Natural killer cell (primary cell): ENCODE measurements at regions not wholly inside any gene's neighbourhood (a gene's known extent, or its start where the extent isn't known, plus 50 kb on each side); places are given as distances from the start of the nearest gene placed in this dataset.

Source experiments
- ATAC-seq, 3 donors: fragments of 150-1000 bp in 2 of 3; fragments of 200-7000 bp in 1 of 3; cut with Tn5 transposase; 1 replicate in 1 of 3; 2 replicates in 2 of 3; pipeline ENCODE4 v1.10.0; 2021; ENCODE audit warnings: mild to moderate bottlenecking in 2 of 3, moderate library complexity in 2 of 3
- DNase-seq, 2 donors: peaks; one replicate each; pipeline versions ENCODE4 v3.0.0 to v3.0.0-alpha.2; 2013 to 2021; ENCODE audit warnings: mixed read lengths in 1 of 2
- H3K27ac ChIP-seq: one replicate; pipeline ENCODE4 v1.5.1; 2013; ENCODE audit warnings: mild to moderate bottlenecking, low read length
- H3K27me3 ChIP-seq: one replicate; pipeline ENCODE4 v1.6.1; 2013; ENCODE audit warnings: low read length; ENCODE audit not compliant: control insufficient read depth, insufficient read depth
- H3K36me3 ChIP-seq: one replicate; pipeline ENCODE4 v1.6.1; 2013; ENCODE audit warnings: low read length; ENCODE audit not compliant: control insufficient read depth, insufficient read depth
- H3K4me1 ChIP-seq: one replicate; pipeline ENCODE4 v1.6.1; 2013; ENCODE audit warnings: low read length; ENCODE audit not compliant: control insufficient read depth, insufficient read depth
- H3K4me3 ChIP-seq: one replicate; pipeline ENCODE4 v1.5.1; 2013; ENCODE audit warnings: low read length
- H3K9me3 ChIP-seq: one replicate; pipeline ENCODE4 v1.6.1; 2013; ENCODE audit warnings: low read length; ENCODE audit not compliant: control insufficient read depth, insufficient read depth
- H3K27ac Mint-ChIP-seq, 2 donors: one replicate each; pipeline ENCODE4 v1.8.0; 2022; ENCODE audit warnings: mild to moderate bottlenecking in 2 of 2, mixed read lengths in 2 of 2, moderate library complexity in 1 of 2
- H3K27me3 Mint-ChIP-seq, 2 donors: one replicate each; pipeline ENCODE4 v1.8.0; 2022; ENCODE audit warnings: low read depth in 2 of 2, mixed read lengths in 2 of 2
- H3K36me3 Mint-ChIP-seq: one replicate; pipeline ENCODE4 v1.8.0; 2022; ENCODE audit warnings: mixed read lengths
- H3K4me1 Mint-ChIP-seq, 2 donors: one replicate each; pipeline ENCODE4 v1.8.0; 2022; ENCODE audit warnings: mixed read lengths in 2 of 2
- H3K4me3 Mint-ChIP-seq: one replicate; pipeline ENCODE4 v1.8.0; 2022; ENCODE audit warnings: mild to moderate bottlenecking, moderate library complexity, mixed read lengths
- H3K9me3 Mint-ChIP-seq, 2 donors: one replicate each; pipeline ENCODE4 v1.8.0; 2022; ENCODE audit warnings: mixed read lengths in 2 of 2
- CTCF ChIP-seq: fragments of 200-600 bp; IDR thresholded peaks from one replicate; pipeline ENCODE4 v1.8.0; 2022; ENCODE audit warnings: antibody characterized with exemption
- WGBS: methylation state at CpG from one replicate; pipeline ENCODE4 v1.1.7; 2013; ENCODE audit warnings: missing lambda C conversion rate; ENCODE audit not compliant: insufficient coverage; 5-methylcytosine and 5-hydroxymethylcytosine counted together
- intact Hi-C: fragments of 100-400 bp; cut with micrococcal nuclease; formaldehyde crosslinking; loops from one replicate; pipeline ENCODE4 v1.14.2; 2022

- no peak for TF ChIP-seq CTCF
- no peaks in the 10 kb centered on the region for H3K4me1 Mint-ChIP-seq
- peaks cover 3 to 6% of the 10 kb centered on the region in 2 donors for H3K27me3 Mint-ChIP-seq
- Histone ChIP-seq H3K36me3 (no peaks in the 10 kb centered on the region), H3K9me3 (no peaks in the 10 kb centered on the region), H3K27me3 (no peaks in the 10 kb centered on the region), H3K4me3 (no peak overlapping the region), H3K4me1 (no peaks in the 10 kb centered on the region), H3K27ac (no peak overlapping the region)
- no peak for DNase-seq
- intact Hi-C loops, result no loop called here
- no peak overlapping the region for H3K27ac Mint-ChIP-seq
- H3K9me3 Mint-ChIP-seq, result no peaks in the 10 kb centered on the region
- no peak overlapping the region for H3K4me3 Mint-ChIP-seq
- ATAC-seq, result no peak
- no peaks in the 10 kb centered on the region for H3K36me3 Mint-ChIP-seq
- WGBS, result 94% methylated on average over 4 of the region's 4 CpGs
Observed at GRCh38 chr20:43252761-43253160, 63.1 kb upstream of the PTPRT start.

GRCh38 chr20:43248341-43248740, 58.6 kb upstream of the PTPRT start:
- no peak for ATAC-seq
- Mint-ChIP-seq H3K4me3 (no peak overlapping the region), H3K4me1 (no peaks in the 10 kb centered on the region), H3K9me3 (no peaks in the 10 kb centered on the region), H3K27ac (no peak overlapping the region), H3K27me3 (peaks cover 4 to 12% of the 10 kb centered on the region in 2 donors), H3K36me3 (no peaks in the 10 kb centered on the region)
- no peak overlapping the region for H3K4me3 ChIP-seq
- no peaks in the 10 kb centered on the region for H3K36me3 ChIP-seq
- H3K9me3 ChIP-seq, result no peaks in the 10 kb centered on the region
- no peak for DNase-seq
- TF ChIP-seq CTCF, result no peak
- 93% methylated on average over 2 of the region's 2 CpGs for WGBS
- no peaks in the 10 kb centered on the region for H3K27me3 ChIP-seq
- H3K27ac ChIP-seq, result no peak overlapping the region
- no peaks in the 10 kb centered on the region for H3K4me1 ChIP-seq
- intact Hi-C loops, result no loop called here

GRCh38 chr20:43247361-43247760, 57.7 kb upstream of the PTPRT start:
- Mint-ChIP-seq H3K27me3 (peaks cover 4 to 8% of the 10 kb centered on the region in 2 donors), H3K4me3 (no peak overlapping the region), H3K27ac (no peak overlapping the region), H3K4me1 (no peaks in the 10 kb centered on the region), H3K36me3 (no peaks in the 10 kb centered on the region), H3K9me3 (no peaks in the 10 kb centered on the region)
- Histone ChIP-seq H3K4me3 (no peak overlapping the region), H3K36me3 (no peaks in the 10 kb centered on the region), H3K27me3 (no peaks in the 10 kb centered on the region), H3K27ac (no peak overlapping the region), H3K4me1 (no peaks in the 10 kb centered on the region), H3K9me3 (no peaks in the 10 kb centered on the region)
- no peak for TF ChIP-seq CTCF
- ATAC-seq, result no peak
- 60% methylated on average over 3 of the region's 3 CpGs for WGBS
- intact Hi-C loops, result no loop called here
- DNase-seq, result no peak

GRCh38 chr20:43244647-43245046, 54.9 kb upstream of the PTPRT start:
- Mint-ChIP-seq H3K27me3 (peaks cover 8 to 13% of the 10 kb centered on the region in 2 donors), H3K9me3 (no peaks in the 10 kb centered on the region), H3K4me3 (no peak overlapping the region), H3K36me3 (no peaks in the 10 kb centered on the region), H3K4me1 (no peaks in the 10 kb centered on the region), H3K27ac (no peak overlapping the region)
- no peak overlapping the region for H3K4me3 ChIP-seq
- ATAC-seq, result no peak
- intact Hi-C loops, result no loop called here
- H3K27ac ChIP-seq, result no peak overlapping the region
- H3K9me3 ChIP-seq, result no peaks in the 10 kb centered on the region
- no peaks in the 10 kb centered on the region for H3K4me1 ChIP-seq
- TF ChIP-seq CTCF, result no peak
- no peaks in the 10 kb centered on the region for H3K36me3 ChIP-seq
- WGBS, result 78% methylated on average over 5 of the region's 5 CpGs
- DNase-seq, result no peak
- no peaks in the 10 kb centered on the region for H3K27me3 ChIP-seq
